ENCODE measurements at regions not wholly inside any gene's neighbourhood (a gene's known extent, or its start where the extent isn't known, plus 50 kb on each side); places are given as distances from the start of the nearest gene placed in this dataset.

DNA sequence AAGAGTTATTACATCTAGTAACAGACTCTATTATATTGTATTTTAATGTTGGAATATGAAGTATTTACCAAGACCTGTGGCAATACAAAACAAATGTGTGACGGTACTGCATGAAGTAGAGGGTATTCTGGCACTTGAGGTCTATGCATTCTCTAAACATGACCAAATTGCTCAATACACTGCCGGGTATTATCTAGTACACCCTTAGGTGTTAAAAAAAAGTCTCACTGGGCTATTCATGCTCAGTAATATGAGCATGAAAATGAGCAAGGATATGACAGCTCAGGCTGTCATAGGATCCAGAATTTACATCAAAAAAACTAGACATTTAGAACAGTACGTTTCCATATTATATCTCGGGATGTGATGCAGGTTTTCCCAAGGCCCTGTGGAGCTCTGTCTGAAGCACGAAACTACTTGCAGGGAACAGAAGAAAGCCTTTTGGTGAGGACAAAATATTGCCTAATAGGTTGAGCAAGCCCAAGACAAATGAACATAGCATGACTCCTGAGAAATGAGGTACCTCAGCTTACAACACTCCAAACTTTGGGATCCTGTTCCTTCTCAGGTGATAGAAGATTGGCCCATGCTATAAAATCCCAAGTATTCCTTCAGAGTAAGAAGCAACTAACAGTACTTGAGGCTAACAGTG is 74.1 kb upstream of the MAOA start:
- TF ChIP-seq CTCF (IDR thresholded peaks at IDR 0.05; ENCODE audit: low read depth, low read length, missing input control) (no peak), YY1 (IDR thresholded peaks at IDR 0.05) (no peak), RAD21 (IDR thresholded peaks at IDR 0.05) (no peak), TAF1 (conservative IDR thresholded peaks at IDR 0.05) (no peak), JUND (IDR thresholded peaks at IDR 0.05) (no peak), NR2F2 (IDR thresholded peaks at IDR 0.05) (no peak), RXRA (IDR thresholded peaks at IDR 0.05) (no peak), HNF4A (conservative IDR thresholded peaks at IDR 0.05) (no peak)
- TF ChIP-seq, protein P1, sequence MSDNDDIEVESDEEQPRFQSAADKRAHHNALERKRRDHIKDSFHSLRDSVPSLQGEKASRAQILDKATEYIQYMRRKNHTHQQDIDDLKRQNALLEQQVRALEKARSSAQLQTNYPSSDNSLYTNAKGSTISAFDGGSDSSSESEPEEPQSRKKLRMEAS (IDR thresholded peaks at IDR 0.05) = no peak
- TF ChIP-seq, protein P2, sequence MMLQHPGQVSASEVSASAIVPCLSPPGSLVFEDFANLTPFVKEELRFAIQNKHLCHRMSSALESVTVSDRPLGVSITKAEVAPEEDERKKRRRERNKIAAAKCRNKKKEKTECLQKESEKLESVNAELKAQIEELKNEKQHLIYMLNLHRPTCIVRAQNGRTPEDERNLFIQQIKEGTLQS (IDR thresholded peaks at IDR 0.05) = no peak
- TF ChIP-seq, protein P3, sequence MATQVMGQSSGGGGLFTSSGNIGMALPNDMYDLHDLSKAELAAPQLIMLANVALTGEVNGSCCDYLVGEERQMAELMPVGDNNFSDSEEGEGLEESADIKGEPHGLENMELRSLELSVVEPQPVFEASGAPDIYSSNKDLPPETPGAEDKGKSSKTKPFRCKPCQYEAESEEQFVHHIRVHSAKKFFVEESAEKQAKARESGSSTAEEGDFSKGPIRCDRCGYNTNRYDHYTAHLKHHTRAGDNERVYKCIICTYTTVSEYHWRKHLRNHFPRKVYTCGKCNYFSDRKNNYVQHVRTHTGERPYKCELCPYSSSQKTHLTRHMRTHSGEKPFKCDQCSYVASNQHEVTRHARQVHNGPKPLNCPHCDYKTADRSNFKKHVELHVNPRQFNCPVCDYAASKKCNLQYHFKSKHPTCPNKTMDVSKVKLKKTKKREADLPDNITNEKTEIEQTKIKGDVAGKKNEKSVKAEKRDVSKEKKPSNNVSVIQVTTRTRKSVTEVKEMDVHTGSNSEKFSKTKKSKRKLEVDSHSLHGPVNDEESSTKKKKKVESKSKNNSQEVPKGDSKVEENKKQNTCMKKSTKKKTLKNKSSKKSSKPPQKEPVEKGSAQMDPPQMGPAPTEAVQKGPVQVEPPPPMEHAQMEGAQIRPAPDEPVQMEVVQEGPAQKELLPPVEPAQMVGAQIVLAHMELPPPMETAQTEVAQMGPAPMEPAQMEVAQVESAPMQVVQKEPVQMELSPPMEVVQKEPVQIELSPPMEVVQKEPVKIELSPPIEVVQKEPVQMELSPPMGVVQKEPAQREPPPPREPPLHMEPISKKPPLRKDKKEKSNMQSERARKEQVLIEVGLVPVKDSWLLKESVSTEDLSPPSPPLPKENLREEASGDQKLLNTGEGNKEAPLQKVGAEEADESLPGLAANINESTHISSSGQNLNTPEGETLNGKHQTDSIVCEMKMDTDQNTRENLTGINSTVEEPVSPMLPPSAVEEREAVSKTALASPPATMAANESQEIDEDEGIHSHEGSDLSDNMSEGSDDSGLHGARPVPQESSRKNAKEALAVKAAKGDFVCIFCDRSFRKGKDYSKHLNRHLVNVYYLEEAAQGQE (IDR thresholded peaks at IDR 0.05) = no peak

Measured in liver (tissue), 3 donors.